ENCODE measurements at regions not wholly inside any gene's neighbourhood (a gene's known extent, or its start where the extent isn't known, plus 50 kb on each side); places are given as distances from the start of the nearest gene placed in this dataset.

DNA sequence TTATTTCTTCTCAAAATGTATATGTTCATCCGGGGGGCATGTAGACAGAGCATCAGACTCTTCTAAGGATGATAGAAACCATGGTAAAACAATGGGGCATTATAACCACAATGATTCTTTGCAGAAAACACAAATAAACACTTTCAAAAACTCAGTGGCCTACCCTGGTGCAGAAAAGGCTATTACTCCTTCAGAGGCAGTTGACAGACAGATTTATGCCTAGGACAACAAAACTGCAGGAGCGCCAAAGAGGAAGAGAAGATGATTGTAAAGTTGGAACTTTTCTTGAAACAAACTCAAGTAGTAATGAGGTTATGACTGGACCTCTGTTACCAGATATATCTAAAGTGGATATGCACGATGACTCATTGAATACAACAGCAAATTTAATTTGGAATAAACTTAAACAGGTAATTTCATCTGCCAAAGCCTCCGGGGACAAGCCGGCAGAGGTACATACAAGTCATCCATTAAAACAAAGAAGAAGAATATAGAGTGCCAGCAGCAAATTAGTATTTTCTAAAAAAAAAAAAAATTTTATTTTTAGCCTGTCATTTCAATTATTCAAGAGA, 1068.4 kb upstream of the INTU start:
- Histone ChIP-seq H3K27ac (ENCODE audit: low read depth in 1 of 2, low read length in 1 of 2) (no peak overlapping the region), H3K9me3 (ENCODE audit: control insufficient read depth in 4 of 4, insufficient read depth in 3 of 4, low read length in 3 of 4) (peaks cover 0 to 2% (median 0%) of the 10 kb centered on the region in 4 donors), H3K4me3 (no peak overlapping the region), H3K9ac (ENCODE audit: insufficient read depth in 1 of 2, low read length in 2 of 2) (no peak overlapping the region), H3K4me1 (ENCODE audit: control insufficient read depth in 5 of 5, insufficient read depth in 5 of 5, low read length in 5 of 5) (no peaks in the 10 kb centered on the region), H3K36me3 (ENCODE audit: control insufficient read depth in 4 of 4, insufficient read depth in 4 of 4, low read length in 4 of 4) (no peaks in the 10 kb centered on the region), H3K27me3 (ENCODE audit: control insufficient read depth in 3 of 3, insufficient read depth in 3 of 3, low read length in 2 of 3) (no peaks in the 10 kb centered on the region)
- WGBS, 2 donors = 83 to 92% methylated on average over 5 of the region's 5 CpGs
- DNase-seq (no peak), ATAC-seq (ENCODE audit: insufficient read depth, low FRiP score) (no peak)
- TF ChIP-seq, protein P1, sequence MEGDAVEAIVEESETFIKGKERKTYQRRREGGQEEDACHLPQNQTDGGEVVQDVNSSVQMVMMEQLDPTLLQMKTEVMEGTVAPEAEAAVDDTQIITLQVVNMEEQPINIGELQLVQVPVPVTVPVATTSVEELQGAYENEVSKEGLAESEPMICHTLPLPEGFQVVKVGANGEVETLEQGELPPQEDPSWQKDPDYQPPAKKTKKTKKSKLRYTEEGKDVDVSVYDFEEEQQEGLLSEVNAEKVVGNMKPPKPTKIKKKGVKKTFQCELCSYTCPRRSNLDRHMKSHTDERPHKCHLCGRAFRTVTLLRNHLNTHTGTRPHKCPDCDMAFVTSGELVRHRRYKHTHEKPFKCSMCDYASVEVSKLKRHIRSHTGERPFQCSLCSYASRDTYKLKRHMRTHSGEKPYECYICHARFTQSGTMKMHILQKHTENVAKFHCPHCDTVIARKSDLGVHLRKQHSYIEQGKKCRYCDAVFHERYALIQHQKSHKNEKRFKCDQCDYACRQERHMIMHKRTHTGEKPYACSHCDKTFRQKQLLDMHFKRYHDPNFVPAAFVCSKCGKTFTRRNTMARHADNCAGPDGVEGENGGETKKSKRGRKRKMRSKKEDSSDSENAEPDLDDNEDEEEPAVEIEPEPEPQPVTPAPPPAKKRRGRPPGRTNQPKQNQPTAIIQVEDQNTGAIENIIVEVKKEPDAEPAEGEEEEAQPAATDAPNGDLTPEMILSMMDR (IDR thresholded peaks at IDR 0.05; ENCODE audit: control extremely low read depth, extremely low read depth) = no peak

DNA sequence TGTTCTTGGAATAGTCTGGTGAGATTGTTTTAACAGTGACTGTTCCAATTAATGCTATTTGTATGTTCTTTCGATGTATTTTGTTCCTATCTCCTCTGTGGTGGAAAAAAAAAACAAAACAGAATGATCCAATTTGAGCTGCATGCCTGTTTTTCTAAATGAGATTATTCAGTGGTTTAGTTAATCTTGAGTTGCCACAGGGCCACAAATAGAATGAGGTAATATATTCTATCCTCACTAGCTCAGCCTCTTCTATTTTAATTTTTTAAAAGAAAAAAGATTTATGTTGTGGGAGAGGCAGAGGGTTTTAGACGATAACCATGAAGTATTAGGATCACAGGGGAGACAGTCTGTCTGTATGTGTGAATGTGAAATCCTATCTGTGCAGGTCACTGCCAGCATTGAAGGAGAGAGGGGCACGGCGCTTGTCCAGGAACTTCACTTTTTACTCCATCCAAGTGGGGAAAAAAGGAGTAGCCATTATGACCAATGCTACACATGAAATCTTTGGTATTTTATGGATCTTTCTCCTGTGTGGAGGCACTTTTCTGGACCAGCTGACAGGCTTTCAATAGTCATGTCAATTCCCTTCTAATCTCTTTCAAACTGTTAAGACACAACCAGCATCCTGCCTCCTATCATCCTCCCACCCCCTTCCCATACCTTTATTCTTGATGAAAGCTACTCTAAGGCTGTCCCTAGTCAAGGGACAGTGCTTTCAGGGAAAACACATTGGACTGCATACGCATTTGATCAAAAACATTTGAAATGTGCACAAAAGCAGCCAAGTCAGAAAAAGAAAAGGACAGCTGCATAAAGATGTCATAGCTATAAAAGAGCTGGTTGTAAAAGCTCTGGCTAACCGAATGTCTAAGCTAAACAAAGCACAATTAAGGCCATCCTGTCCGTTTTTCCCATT, 1063.8 kb upstream of the INTU start:
- WGBS, 2 donors = 77 to 82% methylated on average over 7 of the region's 7 CpGs
- Histone ChIP-seq H3K27me3 (ENCODE audit: control insufficient read depth in 3 of 3, insufficient read depth in 3 of 3, low read length in 2 of 3) (no peaks in the 10 kb centered on the region), H3K9ac (ENCODE audit: insufficient read depth in 1 of 2, low read length in 2 of 2) (no peak overlapping the region), H3K4me3 (no peak overlapping the region), H3K9me3 (ENCODE audit: control insufficient read depth in 4 of 4, insufficient read depth in 3 of 4, low read length in 3 of 4) (no peaks in the 10 kb centered on the region), H3K27ac (ENCODE audit: low read depth in 1 of 2, low read length in 1 of 2) (no peak overlapping the region), H3K4me1 (ENCODE audit: control insufficient read depth in 5 of 5, insufficient read depth in 5 of 5, low read length in 5 of 5) (no peaks in the 10 kb centered on the region), H3K36me3 (ENCODE audit: control insufficient read depth in 4 of 4, insufficient read depth in 4 of 4, low read length in 4 of 4) (no peaks in the 10 kb centered on the region)
- ATAC-seq (ENCODE audit: insufficient read depth, low FRiP score) = no peak
- DNase-seq = peak in 2 of 3 donors; percentile 38 to 59
- TF ChIP-seq, protein P1 (IDR thresholded peaks at IDR 0.05; ENCODE audit: control extremely low read depth, extremely low read depth) = no peak

DNA sequence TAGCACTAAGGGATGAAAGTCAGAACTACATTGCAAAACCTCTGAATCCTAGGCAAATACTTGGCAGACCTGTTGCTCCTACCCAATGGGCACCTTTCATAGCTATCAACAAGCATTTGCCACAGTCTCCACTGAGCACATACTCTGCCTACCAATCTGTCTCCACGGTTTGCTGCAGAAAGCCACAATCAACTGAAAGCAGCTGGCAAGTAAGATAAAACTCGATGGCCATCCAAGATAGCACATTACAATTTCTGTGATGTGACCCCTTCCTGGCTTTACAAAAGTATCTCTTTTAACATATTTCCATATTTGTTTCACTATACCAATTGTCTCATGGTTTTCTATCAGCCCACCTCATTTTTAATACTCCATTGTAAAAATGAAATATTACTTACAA, 1060.5 kb upstream of the INTU start:
- Histone ChIP-seq H3K9me3 (ENCODE audit: control insufficient read depth in 4 of 4, insufficient read depth in 3 of 4, low read length in 3 of 4) (no peaks in the 10 kb centered on the region), H3K4me3 (no peak overlapping the region), H3K27ac (ENCODE audit: low read depth in 1 of 2, low read length in 1 of 2) (no peak overlapping the region), H3K36me3 (ENCODE audit: control insufficient read depth in 4 of 4, insufficient read depth in 4 of 4, low read length in 4 of 4) (no peaks in the 10 kb centered on the region), H3K4me1 (ENCODE audit: control insufficient read depth in 5 of 5, insufficient read depth in 5 of 5, low read length in 5 of 5) (no peaks in the 10 kb centered on the region), H3K27me3 (ENCODE audit: control insufficient read depth in 3 of 3, insufficient read depth in 3 of 3, low read length in 2 of 3) (no peaks in the 10 kb centered on the region), H3K9ac (ENCODE audit: insufficient read depth in 1 of 2, low read length in 2 of 2) (no peak overlapping the region)
- ATAC-seq (ENCODE audit: insufficient read depth, low FRiP score) (no peak), DNase-seq (no peak)
- WGBS, 2 donors = 47 to 50% methylated on average over 2 of the region's 2 CpGs
- TF ChIP-seq, protein P1 (IDR thresholded peaks at IDR 0.05; ENCODE audit: control extremely low read depth, extremely low read depth) = no peak

Measured in lung (tissue), 11 donors.